ENCODE measurements at regions not wholly inside any gene's neighbourhood (a gene's known extent, or its start where the extent isn't known, plus 50 kb on each side); places are given as distances from the start of the nearest gene placed in this dataset.

- H3K27ac ChIP-seq (ENCODE audit: low read length), result no peak overlapping the region
- no peak overlapping the region for H3K4me3 ChIP-seq (ENCODE audit: low read length)
- H2AFZ ChIP-seq (ENCODE audit: low read depth, low read length), result no peak overlapping the region
- H3K9me3 ChIP-seq (ENCODE audit: low read length), result no peaks in the 10 kb centered on the region
- H3K9me2 ChIP-seq (ENCODE audit: insufficient read depth, low read length), result no peaks in the 10 kb centered on the region
- H3K4me2 ChIP-seq (ENCODE audit: low read length), result no peak overlapping the region
- TF ChIP-seq RAD21 (conservative IDR thresholded peaks at IDR 0.05) (no peak), EP300 (conservative IDR thresholded peaks at IDR 0.05; ENCODE audit: poor library complexity, severe bottlenecking) (no peak), REST (IDR thresholded peaks at IDR 0.05; ENCODE audit: borderline replicate concordance) (no peak), MXI1 (conservative IDR thresholded peaks at IDR 0.05; ENCODE audit: poor library complexity, severe bottlenecking) (no peak), POLR2AphosphoS5 (IDR thresholded peaks at IDR 0.05) (no peak), CTCF (IDR thresholded peaks at IDR 0.05; ENCODE audit: poor library complexity, severe bottlenecking) (no peak), SMC3 (conservative IDR thresholded peaks at IDR 0.05; ENCODE audit: poor library complexity) (no peak), TAF1 (IDR thresholded peaks at IDR 0.05; ENCODE audit: low read depth) (no peak), EZH2 (IDR thresholded peaks at IDR 0.05; ENCODE audit: borderline replicate concordance, insufficient read depth, low read length, poor library complexity, severe bottlenecking) (no peak)
- H3F3A ChIP-seq (ENCODE audit: insufficient read depth, low read length, poor library complexity, severe bottlenecking), result no peaks in the 10 kb centered on the region
- H3K36me3 ChIP-seq (ENCODE audit: insufficient read depth, low read length), result no peaks in the 10 kb centered on the region
- no peaks in the 10 kb centered on the region for H3K79me2 ChIP-seq (replicated peaks; ENCODE audit: insufficient read depth, low read length)
- H4K20me1 ChIP-seq (ENCODE audit: insufficient read depth), result no peaks in the 10 kb centered on the region
- H3K27me3 ChIP-seq (ENCODE audit: insufficient read depth, low read depth, low read length), result no peaks in the 10 kb centered on the region
- H3K9ac ChIP-seq (ENCODE audit: low read length), result no peak overlapping the region
Observed at GRCh38 chr3:186432189-186432588, 70.2 kb upstream of the DGKG start.

DNA sequence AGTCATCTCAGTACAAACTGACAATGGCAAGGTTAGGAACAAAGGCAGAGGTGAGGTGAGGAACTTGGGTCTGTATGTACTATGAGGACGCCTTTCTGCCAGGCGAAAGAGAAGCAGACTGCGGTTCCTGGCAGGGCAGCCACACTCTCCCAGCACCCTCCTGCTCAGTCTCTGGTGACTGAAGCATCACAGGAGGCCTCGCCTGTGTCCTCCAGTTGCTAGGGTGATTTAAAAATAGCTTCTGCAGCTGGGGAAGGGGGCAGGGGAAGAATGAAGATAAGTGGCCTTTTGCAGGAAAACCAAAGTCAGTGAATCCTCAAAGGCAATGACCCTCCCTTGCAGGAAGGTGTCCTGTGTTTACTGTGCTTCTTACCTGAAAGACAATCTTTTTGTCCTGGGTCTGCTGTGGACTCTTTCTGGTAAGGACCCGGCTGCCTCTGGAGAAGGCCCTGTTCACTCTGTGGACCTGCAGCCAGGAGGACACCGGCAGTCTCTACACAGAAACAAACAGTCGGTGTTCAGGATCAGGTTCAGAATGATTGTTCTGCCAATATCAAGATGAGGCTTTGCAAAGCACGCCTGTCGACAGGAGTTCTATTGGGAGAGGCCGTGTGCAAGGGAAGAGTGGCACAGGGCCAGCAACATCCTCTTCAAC, 65.7 kb upstream of the DGKG start:
- TF ChIP-seq EP300 (conservative IDR thresholded peaks at IDR 0.05; ENCODE audit: poor library complexity, severe bottlenecking) (peak; percentile 30), SMC3 (conservative IDR thresholded peaks at IDR 0.05; ENCODE audit: poor library complexity) (no peak)

More for the DNA sequence above, 65.7 kb upstream of the DGKG start:
- Histone ChIP-seq H3K9ac (ENCODE audit: low read length) (no peak overlapping the region), H3K4me3 (ENCODE audit: low read length) (no peak overlapping the region), H2AFZ (ENCODE audit: low read depth, low read length) (no peak overlapping the region), H3K9me2 (ENCODE audit: insufficient read depth, low read length) (no peaks in the 10 kb centered on the region), H3K9me3 (ENCODE audit: low read length) (no peaks in the 10 kb centered on the region), H3K27ac (ENCODE audit: low read length) (peak overlapping the region; percentile 37), H3F3A (ENCODE audit: insufficient read depth, low read length, poor library complexity, severe bottlenecking) (no peaks in the 10 kb centered on the region), H3K79me2 (replicated peaks; ENCODE audit: insufficient read depth, low read length) (no peaks in the 10 kb centered on the region), H3K27me3 (ENCODE audit: insufficient read depth, low read depth, low read length) (no peaks in the 10 kb centered on the region), H3K4me2 (ENCODE audit: low read length) (no peak overlapping the region), H3K36me3 (ENCODE audit: insufficient read depth, low read length) (no peaks in the 10 kb centered on the region), H4K20me1 (ENCODE audit: insufficient read depth) (no peaks in the 10 kb centered on the region)
